SK-N-SH treated with all-trans-retinoic acid at 6 μM for 48 hours (cell line): ENCODE measurements at regions not wholly inside any gene's neighbourhood (a gene's known extent, or its start where the extent isn't known, plus 50 kb on each side); places are given as distances from the start of the nearest gene placed in this dataset.

Source experiments
- ARNTL ChIP-seq: fragments of 450-650 bp; formaldehyde crosslinking; IDR thresholded peaks from 2 replicates; pipeline ENCODE4 v1.5.0; 2020; ENCODE audit warnings: low read depth, mild to moderate bottlenecking, moderate library complexity, borderline replicate concordance
- BACH2 ChIP-seq: fragments of 250-450 bp; sonication (Bioruptor Pico); IDR thresholded peaks from 2 replicates; pipeline ENCODE4 v1.9.0; 2021; ENCODE audit warnings: mild to moderate bottlenecking, borderline replicate concordance
- ESRRG ChIP-seq: fragments of 250-450 bp; sonication (Bioruptor Pico); IDR thresholded peaks from 2 replicates; pipeline ENCODE4 v1.6.1; 2021; ENCODE audit warnings: mild to moderate bottlenecking
- ISL1 ChIP-seq: fragments of 250-450 bp; sonication (Bioruptor Pico); IDR thresholded peaks from 2 replicates; pipeline ENCODE4 v2.1.2; 2022; ENCODE audit warnings: mild to moderate bottlenecking, moderate library complexity
- RARB ChIP-seq: fragments of 250-450 bp; sonication (Bioruptor Pico); IDR thresholded peaks from 2 replicates; pipeline ENCODE4 v1.8.0; 2021; ENCODE audit warnings: mild to moderate bottlenecking, moderate library complexity
- SNAI2 ChIP-seq: fragments of 250-450 bp; sonication (Bioruptor Pico); IDR thresholded peaks from 2 replicates; pipeline ENCODE4 v1.5.0; 2020; ENCODE audit warnings: mild to moderate bottlenecking, moderate library complexity
- TCF4 ChIP-seq: fragments of 250-450 bp; sonication (Bioruptor Pico); IDR thresholded peaks from 2 replicates; pipeline ENCODE4 v1.8.0; 2021; ENCODE audit warnings: mild to moderate bottlenecking, moderate library complexity, borderline replicate concordance
- ZC3H10 ChIP-seq: fragments of 250-450 bp; sonication (Bioruptor Pico); IDR thresholded peaks from 2 replicates; pipeline ENCODE4 v1.5.1; 2021; ENCODE audit warnings: mild to moderate bottlenecking, moderate library complexity
- ZFP3 ChIP-seq: fragments of 250-450 bp; sonication (Bioruptor Pico); IDR thresholded peaks from 2 replicates; pipeline ENCODE4 v1.5.0; 2020; ENCODE audit warnings: mild to moderate bottlenecking, moderate library complexity
- ZFP30 ChIP-seq: fragments of 450-650 bp; formaldehyde crosslinking; IDR thresholded peaks from 2 replicates; pipeline ENCODE4 v1.5.0; 2022; ENCODE audit warnings: mild to moderate bottlenecking, moderate library complexity
- ZNF565 ChIP-seq: fragments of 450-650 bp; formaldehyde crosslinking; conservative IDR thresholded peaks from 2 replicates; pipeline ENCODE4 v1.5.0; 2020; ENCODE audit warnings: low read depth, mild to moderate bottlenecking, moderate library complexity
- ZNF70 ChIP-seq: fragments of 450-650 bp; formaldehyde crosslinking; IDR thresholded peaks from 2 replicates; pipeline ENCODE4 v1.5.0; 2020; ENCODE audit warnings: mild to moderate bottlenecking, moderate library complexity
- TF ChIP-seq, protein P1 (sequence below): fragments of 250-450 bp; sonication (Bioruptor Pico); IDR thresholded peaks from 2 replicates; pipeline ENCODE4 v1.8.0; 2020; ENCODE audit warnings: mild to moderate bottlenecking, moderate library complexity, borderline replicate concordance
- TF ChIP-seq, protein P2 (sequence below): fragments of 250-450 bp; sonication (Bioruptor Pico); IDR thresholded peaks from 2 replicates; pipeline ENCODE4 v1.8.0; 2021; ENCODE audit warnings: low read depth, mild to moderate bottlenecking, moderate library complexity, borderline replicate concordance

DNA sequence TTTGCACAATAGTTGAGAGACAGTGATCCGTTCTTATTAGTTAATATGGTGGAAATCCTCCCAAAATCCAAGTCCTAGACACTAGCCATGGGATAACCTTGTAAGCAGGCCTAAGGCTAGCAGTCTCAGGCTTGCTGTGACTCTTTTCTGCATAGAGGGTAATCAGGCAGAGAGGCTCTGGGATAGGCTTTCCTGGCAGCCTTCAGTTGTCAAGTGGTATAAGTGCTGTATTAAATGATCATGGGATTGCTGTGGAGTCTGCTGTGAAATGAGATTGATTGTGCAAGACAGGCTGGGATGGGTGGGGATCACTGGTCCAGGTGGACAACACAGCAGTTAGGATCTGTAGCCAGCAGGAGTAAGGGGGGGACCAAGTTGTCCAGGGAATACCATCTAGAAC lies 416.4 kb downstream of the TLE4 start:
- TF ChIP-seq ZFP3 (CRISPR knock-in tag): no peak
- TF ChIP-seq, protein P1, sequence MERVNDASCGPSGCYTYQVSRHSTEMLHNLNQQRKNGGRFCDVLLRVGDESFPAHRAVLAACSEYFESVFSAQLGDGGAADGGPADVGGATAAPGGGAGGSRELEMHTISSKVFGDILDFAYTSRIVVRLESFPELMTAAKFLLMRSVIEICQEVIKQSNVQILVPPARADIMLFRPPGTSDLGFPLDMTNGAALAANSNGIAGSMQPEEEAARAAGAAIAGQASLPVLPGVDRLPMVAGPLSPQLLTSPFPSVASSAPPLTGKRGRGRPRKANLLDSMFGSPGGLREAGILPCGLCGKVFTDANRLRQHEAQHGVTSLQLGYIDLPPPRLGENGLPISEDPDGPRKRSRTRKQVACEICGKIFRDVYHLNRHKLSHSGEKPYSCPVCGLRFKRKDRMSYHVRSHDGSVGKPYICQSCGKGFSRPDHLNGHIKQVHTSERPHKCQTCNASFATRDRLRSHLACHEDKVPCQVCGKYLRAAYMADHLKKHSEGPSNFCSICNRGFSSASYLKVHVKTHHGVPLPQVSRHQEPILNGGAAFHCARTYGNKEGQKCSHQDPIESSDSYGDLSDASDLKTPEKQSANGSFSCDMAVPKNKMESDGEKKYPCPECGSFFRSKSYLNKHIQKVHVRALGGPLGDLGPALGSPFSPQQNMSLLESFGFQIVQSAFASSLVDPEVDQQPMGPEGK (CRISPR knock-in tag): no peak
- no peak for TF ChIP-seq TCF4 (CRISPR knock-in tag)
- TF ChIP-seq ISL1 (CRISPR knock-in tag): no peak
- no peak for TF ChIP-seq ESRRG
- TF ChIP-seq ZFP30 (CRISPR knock-in tag): no peak
- TF ChIP-seq, protein P2, sequence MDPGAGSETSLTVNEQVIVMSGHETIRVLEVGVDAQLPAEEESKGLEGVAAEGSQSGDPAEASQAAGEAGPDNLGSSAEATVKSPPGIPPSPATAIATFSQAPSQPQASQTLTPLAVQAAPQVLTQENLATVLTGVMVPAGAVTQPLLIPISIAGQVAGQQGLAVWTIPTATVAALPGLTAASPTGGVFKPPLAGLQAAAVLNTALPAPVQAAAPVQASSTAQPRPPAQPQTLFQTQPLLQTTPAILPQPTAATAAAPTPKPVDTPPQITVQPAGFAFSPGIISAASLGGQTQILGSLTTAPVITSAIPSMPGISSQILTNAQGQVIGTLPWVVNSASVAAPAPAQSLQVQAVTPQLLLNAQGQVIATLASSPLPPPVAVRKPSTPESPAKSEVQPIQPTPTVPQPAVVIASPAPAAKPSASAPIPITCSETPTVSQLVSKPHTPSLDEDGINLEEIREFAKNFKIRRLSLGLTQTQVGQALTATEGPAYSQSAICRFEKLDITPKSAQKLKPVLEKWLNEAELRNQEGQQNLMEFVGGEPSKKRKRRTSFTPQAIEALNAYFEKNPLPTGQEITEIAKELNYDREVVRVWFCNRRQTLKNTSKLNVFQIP (CRISPR knock-in tag): no peak
- no peak for TF ChIP-seq ZNF565
- no peak for TF ChIP-seq ZC3H10 (CRISPR knock-in tag)
- TF ChIP-seq SNAI2 (CRISPR knock-in tag): no peak
- TF ChIP-seq ARNTL (CRISPR knock-in tag): no peak
- TF ChIP-seq ZNF70: no peak
- TF ChIP-seq BACH2 (CRISPR knock-in tag): no peak
- TF ChIP-seq RARB: no peak
